Astrocyte (in vitro differentiated cells and primary cell): ENCODE measurements at regions not wholly inside any gene's neighbourhood (a gene's known extent, or its start where the extent isn't known, plus 50 kb on each side); places are given as distances from the start of the nearest gene placed in this dataset.

Source experiments
- DNase-seq: peaks from one replicate; pipeline ENCODE4 v3.0.0-alpha.2; 2010; ENCODE audit warnings: low read depth
- FAIRE-seq: peaks from 2 replicates; lab custom pipeline; 2011; peaks lifted over from hg19 to GRCh38; lab: Jason Lieb, UNC
- H2AFZ ChIP-seq: 2 replicates; pipeline ENCODE4 v1.6.0; 2012; ENCODE audit warnings: low read depth, low read length, inconsistent platforms
- H3K27ac ChIP-seq: 2 replicates; pipeline ENCODE4 v1.5.1; 2011; ENCODE audit warnings: low read depth, low read length, inconsistent platforms
- H3K27me3 ChIP-seq: 2 replicates; pipeline ENCODE4 v1.6.0; 2011; ENCODE audit warnings: low read length, inconsistent platforms; ENCODE audit not compliant: insufficient read depth
- H3K36me3 ChIP-seq: 2 replicates; pipeline ENCODE4 v1.5.1; 2011; ENCODE audit warnings: low read length, inconsistent platforms; ENCODE audit not compliant: insufficient read depth
- H3K4me1 ChIP-seq: 2 replicates; pipeline ENCODE4 v1.5.1; 2011; ENCODE audit warnings: low read length, inconsistent platforms; ENCODE audit not compliant: insufficient read depth
- H3K4me2 ChIP-seq: 2 replicates; pipeline ENCODE4 v1.6.0; 2012; ENCODE audit warnings: low read length, inconsistent platforms
- H3K4me3 ChIP-seq: 2 replicates; pipeline ENCODE4 v1.5.1; 2011; ENCODE audit warnings: low read depth, mild to moderate bottlenecking, low read length, inconsistent platforms; ENCODE audit not compliant: insufficient read depth
- H3K79me2 ChIP-seq: 2 replicates; pipeline ENCODE4 v1.6.0; 2012; ENCODE audit warnings: mild to moderate bottlenecking, low read length, inconsistent platforms; ENCODE audit not compliant: insufficient read depth
- H3K9ac ChIP-seq: 2 replicates; pipeline ENCODE4 v1.6.0; 2012; ENCODE audit warnings: mild to moderate bottlenecking, low read length, inconsistent platforms
- H3K9me3 ChIP-seq: 2 replicates; pipeline ENCODE4 v1.5.1; 2012; ENCODE audit warnings: low read depth, mild to moderate bottlenecking, low read length, inconsistent platforms; ENCODE audit not compliant: insufficient read depth
- H4K20me1 ChIP-seq: 2 replicates; pipeline ENCODE4 v1.6.0; 2012; ENCODE audit warnings: low read length, inconsistent platforms; ENCODE audit not compliant: insufficient read depth
- H3K27ac Mint-ChIP-seq: one replicate; pipeline ENCODE4 v1.8.0; 2021; ENCODE audit warnings: mild to moderate bottlenecking, mixed read lengths; ENCODE audit not compliant: unreplicated experiment
- H3K27me3 Mint-ChIP-seq: one replicate; pipeline ENCODE4 v1.8.0; 2021; ENCODE audit warnings: low read depth, mixed read lengths; ENCODE audit not compliant: unreplicated experiment
- H3K36me3 Mint-ChIP-seq: one replicate; pipeline ENCODE4 v1.8.0; 2021; ENCODE audit warnings: low read depth, mixed read lengths; ENCODE audit not compliant: unreplicated experiment
- H3K4me1 Mint-ChIP-seq: one replicate; pipeline ENCODE4 v1.8.0; 2021; ENCODE audit warnings: low read depth, mixed read lengths; ENCODE audit not compliant: unreplicated experiment
- H3K4me3 Mint-ChIP-seq: one replicate; pipeline ENCODE4 v1.8.0; 2021; ENCODE audit warnings: mild to moderate bottlenecking, moderate library complexity, mixed read lengths; ENCODE audit not compliant: unreplicated experiment
- H3K9me3 Mint-ChIP-seq: one replicate; pipeline ENCODE4 v1.8.0; 2021; ENCODE audit warnings: mild to moderate bottlenecking, mixed read lengths; ENCODE audit not compliant: unreplicated experiment
- CTCF ChIP-seq: IDR thresholded peaks from 2 replicates; pipeline ENCODE4 v1.5.1; 2011; ENCODE audit warnings: low read depth, mild to moderate bottlenecking, inconsistent platforms, low read length, moderate library complexity; ENCODE audit not compliant: insufficient read depth
- EZH2 ChIP-seq: IDR thresholded peaks from 2 replicates; pipeline ENCODE4 v1.6.1; 2012; ENCODE audit warnings: mild to moderate bottlenecking, low read length, inconsistent platforms; ENCODE audit not compliant: insufficient read depth

- Histone ChIP-seq H3K27me3 (no peaks in the 10 kb centered on the region), H3K9ac (no peak overlapping the region), H3K4me1 (no peaks in the 10 kb centered on the region), H3K9me3 (no peaks in the 10 kb centered on the region), H3K36me3 (no peaks in the 10 kb centered on the region), H4K20me1 (no peaks in the 10 kb centered on the region), H2AFZ (no peak overlapping the region), H3K79me2 (no peaks in the 10 kb centered on the region), H3K27ac (no peak overlapping the region), H3K4me2 (no peak overlapping the region), H3K4me3 (no peak overlapping the region)
- Mint-ChIP-seq H3K27ac (no peak overlapping the region), H3K9me3 (no peaks in the 10 kb centered on the region), H3K27me3 (peaks cover 5% of the 10 kb centered on the region), H3K4me1 (no peaks in the 10 kb centered on the region), H3K36me3 (no peaks in the 10 kb centered on the region), H3K4me3 (no peak overlapping the region)
- DNase-seq = no peak
- TF ChIP-seq CTCF = no peak
- TF ChIP-seq EZH2 = no peak
- no peak for FAIRE-seq
Measured at GRCh38 chr2:22998359-22998758, 386.6 kb upstream of the KLHL29 start.

- Mint-ChIP-seq H3K4me3 (no peak overlapping the region), H3K9me3 (no peaks in the 10 kb centered on the region), H3K36me3 (no peaks in the 10 kb centered on the region), H3K27ac (no peak overlapping the region), H3K4me1 (no peaks in the 10 kb centered on the region), H3K27me3 (peaks cover 4% of the 10 kb centered on the region)
- no peak for FAIRE-seq
- H3K79me2 ChIP-seq = no peaks in the 10 kb centered on the region
- no peaks in the 10 kb centered on the region for H4K20me1 ChIP-seq
- TF ChIP-seq CTCF (no peak), EZH2 (no peak)
- H3K4me1 ChIP-seq = no peaks in the 10 kb centered on the region
- H3K27me3 ChIP-seq = no peaks in the 10 kb centered on the region
- no peak overlapping the region for H3K27ac ChIP-seq
- no peak overlapping the region for H3K4me2 ChIP-seq
- no peak overlapping the region for H3K9ac ChIP-seq
- no peaks in the 10 kb centered on the region for H3K36me3 ChIP-seq
- no peak for DNase-seq
- H3K4me3 ChIP-seq = no peak overlapping the region
- H2AFZ ChIP-seq = no peak overlapping the region
- H3K9me3 ChIP-seq = no peaks in the 10 kb centered on the region
Measured at GRCh38 chr2:22999951-23000350, 385.0 kb upstream of the KLHL29 start.

GRCh38 chr2:23002234-23002633 is 382.7 kb upstream of the KLHL29 start:
- Histone ChIP-seq H3K9me3 (no peaks in the 10 kb centered on the region), H3K4me3 (no peak overlapping the region), H3K9ac (no peak overlapping the region), H3K79me2 (no peaks in the 10 kb centered on the region), H3K4me2 (no peak overlapping the region), H3K27ac (no peak overlapping the region), H2AFZ (no peak overlapping the region), H3K36me3 (no peaks in the 10 kb centered on the region), H4K20me1 (no peaks in the 10 kb centered on the region), H3K4me1 (no peaks in the 10 kb centered on the region), H3K27me3 (no peaks in the 10 kb centered on the region)
- Mint-ChIP-seq H3K4me3 (no peak overlapping the region), H3K27me3 (peaks cover 4% of the 10 kb centered on the region), H3K4me1 (no peaks in the 10 kb centered on the region), H3K27ac (no peak overlapping the region), H3K36me3 (no peaks in the 10 kb centered on the region), H3K9me3 (no peaks in the 10 kb centered on the region)
- no peak for FAIRE-seq
- TF ChIP-seq EZH2 = no peak
- no peak for TF ChIP-seq CTCF
- no peak for DNase-seq
